GM12878 (cell line): ENCODE measurements at regions not wholly inside any gene's neighbourhood (a gene's known extent, or its start where the extent isn't known, plus 50 kb on each side); places are given as distances from the start of the nearest gene placed in this dataset.

ENCODE experiments used
- ATAC-seq: fragments of 200-7000 bp; cut with Tn5 transposase; 3 replicates; pipeline ENCODE4 v1.9.1; 2020; ENCODE audit warnings: mild to moderate bottlenecking, moderate library complexity
- BruUV-seq: library from RNA; stranded (reverse); fragments of 400-500 nt; replicated peaks from 2 replicates; lab custom pipeline; 2021; lab: Mats Ljungman, UMichigan
- CTCF ChIA-PET: fragments of 300-600 bp; sonication (Branson Sonifier 250); formaldehyde crosslinking; extraction: SDS; loops from one replicate; lab custom pipeline; 2021; ENCODE audit warnings: inconsistent platforms; lab: Yijun Ruan, JAX
- POLR2A ChIA-PET: fragments of 350-600 bp; formaldehyde crosslinking; extraction: SDS; loops from one replicate; lab custom pipeline; 2021; ENCODE audit warnings: inconsistent platforms; lab: Charles Lee
- RAD21 ChIA-PET: fragments of 300-600 bp; sonication (Branson Sonifier 250); formaldehyde crosslinking; loops from one replicate; lab custom pipeline; 2023; ENCODE audit warnings: antibody characterized with exemption; ENCODE audit not compliant: unreplicated experiment; lab: Charles Lee
- SMC1A ChIA-PET: fragments of 300-600 bp; sonication (Branson Sonifier 250); formaldehyde crosslinking; loops from one replicate; lab custom pipeline; 2023; ENCODE audit not compliant: unreplicated experiment, uncharacterized antibody; lab: Charles Lee
- DNase-seq: peaks from one replicate; pipeline ENCODE4 v3.0.0-alpha.2; 2011; ENCODE audit warnings: low read depth, low spot score
- FAIRE-seq: peaks from 3 replicates; lab custom pipeline; 2011; peaks lifted over from hg19 to GRCh38; lab: Jason Lieb, UNC
- H2AFZ ChIP-seq: 2 replicates; pipeline ENCODE4 v1.6.0; 2011; ENCODE audit warnings: low read depth, low read length, control low read depth; ENCODE audit not compliant: control insufficient read depth
- H3K27ac ChIP-seq: 2 replicates; pipeline ENCODE4 v1.5.1; 2011; ENCODE audit warnings: control low read depth; ENCODE audit not compliant: control insufficient read depth, insufficient read depth
- H3K27me3 ChIP-seq, 2 experiments: replicated peaks in 1 of 2; 2 replicates each; pipeline versions ENCODE4 v1.6.0 to v1.6.1; 2011; ENCODE audit warnings: low read length in 1 of 2; ENCODE audit not compliant: control insufficient read depth in 2 of 2, insufficient read depth in 2 of 2
- H3K36me3 ChIP-seq, 2 experiments: 2 replicates each; pipeline ENCODE4 v1.5.1; 2011; ENCODE audit warnings: low read length in 1 of 2; ENCODE audit not compliant: control insufficient read depth in 2 of 2, insufficient read depth in 2 of 2
- H3K4me1 ChIP-seq: 2 replicates; pipeline ENCODE4 v1.6.1; 2011; ENCODE audit warnings: mild to moderate bottlenecking, low read length, moderate library complexity, mixed read lengths; ENCODE audit not compliant: control insufficient read depth, insufficient read depth
- H3K4me2 ChIP-seq: 2 replicates; pipeline ENCODE4 v1.6.0; 2011; ENCODE audit warnings: control low read depth; ENCODE audit not compliant: control insufficient read depth, insufficient read depth
- H3K4me3 ChIP-seq: fragments of 200-600 bp; sonication (generic); 2 replicates; pipeline ENCODE4 v1.5.1; 2016
- H3K79me2 ChIP-seq: 2 replicates; pipeline ENCODE4 v1.6.0; 2011; ENCODE audit warnings: low read length; ENCODE audit not compliant: control insufficient read depth, insufficient read depth
- H3K9ac ChIP-seq: 2 replicates; pipeline ENCODE4 v1.8.0; 2011; ENCODE audit warnings: low read length, control low read depth, mixed read lengths; ENCODE audit not compliant: control insufficient read depth, insufficient read depth
- H3K9me3 ChIP-seq: replicated peaks from 3 replicates; pipeline ENCODE4 v1.5.1; 2011; ENCODE audit warnings: mild to moderate bottlenecking, low read length; ENCODE audit not compliant: control insufficient read depth, insufficient read depth
- H4K20me1 ChIP-seq: 2 replicates; pipeline ENCODE4 v1.6.0; 2011; ENCODE audit not compliant: control insufficient read depth, insufficient read depth
- ATF7 ChIP-seq: fragments of 450-650 bp; IDR thresholded peaks from 2 replicates; pipeline ENCODE4 v1.6.1; 2016; ENCODE audit warnings: low read depth, mild to moderate bottlenecking
- BACH1 ChIP-seq: fragments of 450-650 bp; IDR thresholded peaks from 2 replicates; pipeline ENCODE4 v1.6.1; 2017; ENCODE audit warnings: mild to moderate bottlenecking, borderline replicate concordance
- ESRRA ChIP-seq: IDR thresholded peaks from 2 replicates; pipeline ENCODE4 v1.6.1; 2012; ENCODE audit warnings: mild to moderate bottlenecking, low read length, improper control_type of control experiment
- MAX ChIP-seq: IDR thresholded peaks from 2 replicates; pipeline ENCODE4 v1.6.1; 2012; ENCODE audit warnings: low read depth, low read length, improper control_type of control experiment
- RAD51 ChIP-seq: fragments of 450-650 bp; IDR thresholded peaks from 2 replicates; pipeline ENCODE4 v1.6.1; 2016; ENCODE audit warnings: moderate library complexity, mild to moderate bottlenecking, inconsistent platforms
- STAT1 ChIP-seq: fragments of 450-650 bp; conservative IDR thresholded peaks from 2 replicates; pipeline ENCODE4 v1.6.1; 2014; ENCODE audit warnings: antibody characterized with exemption, mild to moderate bottlenecking
- USF2 ChIP-seq: IDR thresholded peaks from 2 replicates; pipeline ENCODE4 v1.6.1; 2011; ENCODE audit warnings: low read depth, low read length, improper control_type of control experiment, borderline replicate concordance
- ZNF24 ChIP-seq: fragments of 450-650 bp; IDR thresholded peaks from 2 replicates; pipeline ENCODE4 v1.6.1; 2017; ENCODE audit warnings: antibody characterized with exemption, mild to moderate bottlenecking
- WGBS: methylation state at CpG from one replicate; pipeline ENCODE4 v1.1.6; 2016; ENCODE audit warnings: low lambda C conversion rate; ENCODE audit not compliant: insufficient replicate concordance, insufficient coverage; ENCODE audit errors: missing lambda C conversion rate; 5-methylcytosine and 5-hydroxymethylcytosine counted together
- in situ Hi-C: fragments of 300-500 bp; cut with MboI; formaldehyde crosslinking; loops from 9 replicates; pipeline ENCODE4 v1.14.3; 2018; ENCODE audit warnings: mixed read lengths
- intact Hi-C: fragments of 100-400 bp; cut with micrococcal nuclease; formaldehyde crosslinking; loops from one replicate; pipeline ENCODE4 v1.14.2; 2022; ENCODE audit not compliant: unreplicated experiment

- TF ChIP-seq MAX = no peak
Measured at GRCh38 chr3:144839991-144840390, 868.4 kb downstream of the DIPK2A start (continued).

GRCh38 chr3:144840866-144841265 is 869.2 kb downstream of the DIPK2A start:
- WGBS = 0% methylated on average over 1 of the region's 1 CpG
- CTCF ChIA-PET = no interaction called here
- no peaks in the 10 kb centered on the region for H3K4me1 ChIP-seq

More at GRCh38 chr3:144840866-144841265, 869.2 kb downstream of the DIPK2A start:
- ChIA-PET POLR2A (no interaction called here), RAD21 (no interaction called here), SMC1A (no interaction called here)
- no peak overlapping the region for H3K27ac ChIP-seq
- no peak overlapping the region for H3K4me2 ChIP-seq
- H3K36me3 ChIP-seq = no peaks in the 10 kb centered on the region
- no peak overlapping the region for H2AFZ ChIP-seq
- TF ChIP-seq ZNF24 = no peak
- no peak for TF ChIP-seq STAT1
- TF ChIP-seq BACH1 = no peak
- TF ChIP-seq ATF7 = no peak
- TF ChIP-seq USF2 = no peak
- no peak for TF ChIP-seq ESRRA
- no peak for TF ChIP-seq RAD51
- intact Hi-C loops = no loop called here
- no peak overlapping the region for H3K4me3 ChIP-seq
- ATAC-seq = no peak
- no peaks in the 10 kb centered on the region for H3K79me2 ChIP-seq
- FAIRE-seq = no peak
- H4K20me1 ChIP-seq = no peaks in the 10 kb centered on the region
- no peaks in the 10 kb centered on the region; the same call in 2 of the 3 replicates for H3K9me3 ChIP-seq
- BruUV-seq = no TSS peak
- in situ Hi-C loops = no loop called here
- no peak overlapping the region for H3K9ac ChIP-seq
- no peaks in the 10 kb centered on the region for H3K27me3 ChIP-seq
- DNase-seq = no peak
